GM19467 (cell line): ENCODE measurements at regions not wholly inside any gene's neighbourhood (a gene's known extent, or its start where the extent isn't known, plus 50 kb on each side); places are given as distances from the start of the nearest gene placed in this dataset.

Experiments used
- ATAC-seq: cut with Tn5 transposase; IDR thresholded peaks from one replicate; pipeline ENCODE4 v1.9.1; 2021; ENCODE audit warnings: mild to moderate bottlenecking, moderate library complexity; ENCODE audit not compliant: unreplicated experiment

- ATAC-seq: no peak
Measured at GRCh38 chr2:5370158-5370557, 322.0 kb upstream of the SOX11 start.

- ATAC-seq: no peak
Measured at GRCh38 chr2:5372141-5372540, 320.0 kb upstream of the SOX11 start.

GRCh38 chr2:5373200-5373599 lies 319.0 kb upstream of the SOX11 start:
- no peak for ATAC-seq

- ATAC-seq: no peak
Measured at GRCh38 chr2:5374762-5375161, 317.4 kb upstream of the SOX11 start.

- ATAC-seq: no peak
Measured at GRCh38 chr2:5377323-5377722, 314.9 kb upstream of the SOX11 start.

- no peak for ATAC-seq
Measured at GRCh38 chr2:5379811-5380210, 312.4 kb upstream of the SOX11 start.

- ATAC-seq: no peak
Measured at GRCh38 chr2:5385596-5385995, 306.6 kb upstream of the SOX11 start.

- ATAC-seq: no peak
Measured at GRCh38 chr2:5387406-5387805, 304.8 kb upstream of the SOX11 start.

GRCh38 chr2:5389740-5390139 lies 302.4 kb upstream of the SOX11 start:
- no peak for ATAC-seq

GRCh38 chr2:5391362-5391761 lies 300.8 kb upstream of the SOX11 start:
- ATAC-seq: no peak

- no peak for ATAC-seq
Measured at GRCh38 chr2:5392658-5393057, 299.5 kb upstream of the SOX11 start.

- ATAC-seq: no peak
Measured at GRCh38 chr2:5393474-5393873, 298.7 kb upstream of the SOX11 start.

- ATAC-seq: no peak
Measured at GRCh38 chr2:5394223-5394622, 298.0 kb upstream of the SOX11 start.

GRCh38 chr2:5401115-5401657 lies 291.0 kb upstream of the SOX11 start:
- ATAC-seq: no peak

GRCh38 chr2:5403392-5403791 lies 288.8 kb upstream of the SOX11 start:
- no peak for ATAC-seq

- no peak for ATAC-seq
Measured at GRCh38 chr2:5409898-5410381, 282.2 kb upstream of the SOX11 start.

- ATAC-seq: no peak
Measured at GRCh38 chr2:5410991-5411700, 281.0 kb upstream of the SOX11 start.

GRCh38 chr2:5412001-5412400 lies 280.2 kb upstream of the SOX11 start:
- no peak for ATAC-seq

- no peak for ATAC-seq
Measured at GRCh38 chr2:5433855-5434254, 258.3 kb upstream of the SOX11 start.

GRCh38 chr2:5437375-5437774 lies 254.8 kb upstream of the SOX11 start:
- ATAC-seq: no peak

- ATAC-seq: no peak
Measured at GRCh38 chr2:5440174-5440573, 252.0 kb upstream of the SOX11 start.

- no peak for ATAC-seq
Measured at GRCh38 chr2:5442736-5443135, 249.4 kb upstream of the SOX11 start.

GRCh38 chr2:5444168-5444567 lies 248.0 kb upstream of the SOX11 start:
- ATAC-seq: no peak
